DND-41 (cell line): ENCODE measurements at regions not wholly inside any gene's neighbourhood (a gene's known extent, or its start where the extent isn't known, plus 50 kb on each side); places are given as distances from the start of the nearest gene placed in this dataset.

ENCODE experiments used
- ATAC-seq: fragments of 200-7000 bp; cut with Tn5 transposase; 3 replicates; pipeline ENCODE4 v1.9.1; 2021; ENCODE audit warnings: low read depth; ENCODE audit not compliant: insufficient read depth
- DNase-seq: peaks from one replicate; pipeline ENCODE4 v3.0.0-alpha.2; 2020
- H2AFZ ChIP-seq: 2 replicates; pipeline ENCODE4 v1.6.0; 2012; ENCODE audit warnings: low read depth, low read length
- H3K27ac ChIP-seq: 2 replicates; pipeline ENCODE4 v1.5.1; 2012; ENCODE audit warnings: low read length, inconsistent platforms
- H3K27me3 ChIP-seq: fragments of 200-600 bp; sonication (generic); 2 replicates; pipeline ENCODE4 v1.6.0; 2012; ENCODE audit warnings: low read length, mild to moderate bottlenecking, inconsistent platforms; ENCODE audit not compliant: insufficient read depth, poor library complexity
- H3K36me3 ChIP-seq: 2 replicates; pipeline ENCODE4 v1.5.1; 2012; ENCODE audit warnings: low read length, inconsistent platforms; ENCODE audit not compliant: insufficient read depth
- H3K4me1 ChIP-seq: 2 replicates; pipeline ENCODE4 v1.5.1; 2012; ENCODE audit warnings: mild to moderate bottlenecking, low read length; ENCODE audit not compliant: insufficient read depth
- H3K4me2 ChIP-seq: 2 replicates; pipeline ENCODE4 v1.6.0; 2012; ENCODE audit warnings: mild to moderate bottlenecking, moderate library complexity, low read length, inconsistent platforms; ENCODE audit not compliant: insufficient read depth
- H3K4me3 ChIP-seq, 2 experiments: fragments of 200-600 bp in 1 of 2; shearing (Covaris generic) in 1 of 2; 2 replicates each; pipeline ENCODE4 v1.5.1; 2012 to 2016; ENCODE audit warnings: inconsistent platforms in 2 of 2, low read length in 2 of 2, mild to moderate bottlenecking in 2 of 2, low read depth in 1 of 2, moderate library complexity in 1 of 2
- H3K79me2 ChIP-seq: 2 replicates; pipeline ENCODE4 v1.6.0; 2012; ENCODE audit warnings: low read length, inconsistent platforms; ENCODE audit not compliant: insufficient read depth
- H3K9ac ChIP-seq: 2 replicates; pipeline ENCODE4 v1.6.0; 2012; ENCODE audit warnings: low read depth, mild to moderate bottlenecking, inconsistent platforms, low read length, moderate library complexity
- H3K9me3 ChIP-seq: 2 replicates; pipeline ENCODE4 v1.5.1; 2012; ENCODE audit warnings: low read length, moderate library complexity, mild to moderate bottlenecking, inconsistent platforms; ENCODE audit not compliant: insufficient read depth, severe bottlenecking
- H4K20me1 ChIP-seq: 2 replicates; pipeline ENCODE4 v1.6.0; 2012; ENCODE audit warnings: low read length; ENCODE audit not compliant: insufficient read depth
- CTCF ChIP-seq: IDR thresholded peaks from 2 replicates; pipeline ENCODE4 v1.5.1; 2012; ENCODE audit warnings: borderline replicate concordance, low read length, moderate library complexity, mild to moderate bottlenecking; ENCODE audit not compliant: poor library complexity, severe bottlenecking; ENCODE audit errors: extremely low read depth
- EZH2 ChIP-seq: IDR thresholded peaks from 3 replicates; pipeline ENCODE4 v1.6.1; 2012; ENCODE audit warnings: borderline replicate concordance, low read depth, mild to moderate bottlenecking, moderate library complexity, low read length, inconsistent platforms; ENCODE audit not compliant: severe bottlenecking

GRCh38 chr2:52193804-52194203 lies 1161.9 kb upstream of the NRXN1 start:
- DNase-seq: no peak

DNA sequence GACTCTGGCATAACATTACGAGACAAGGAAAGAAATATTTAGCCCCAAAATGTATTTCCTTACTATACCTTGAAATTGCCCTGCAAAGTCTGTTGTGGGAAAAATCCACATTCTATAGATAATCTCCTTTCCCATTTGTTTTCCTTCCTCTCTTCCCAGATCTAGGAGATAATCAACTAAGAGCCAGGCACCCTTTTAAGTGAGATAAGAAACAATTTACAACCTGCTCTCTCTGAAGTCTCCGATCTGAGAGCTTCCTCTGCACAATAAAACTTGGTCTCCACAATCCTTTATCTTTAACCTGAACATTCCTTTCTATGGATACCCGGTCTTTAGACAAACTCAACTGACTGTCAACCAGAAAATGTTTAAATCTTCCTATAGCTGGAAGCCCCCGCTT lies 1160.7 kb upstream of the NRXN1 start:
- no peak overlapping the region for H3K9ac ChIP-seq
- H3K27ac ChIP-seq: no peak overlapping the region
- no peak overlapping the region for H3K4me3 ChIP-seq
- DNase-seq: no peak
- no peaks in the 10 kb centered on the region for H3K4me1 ChIP-seq
- H3K27me3 ChIP-seq: no peaks in the 10 kb centered on the region
- TF ChIP-seq CTCF (no peak), EZH2 (no peak)
- no peak overlapping the region for H3K4me2 ChIP-seq
- H4K20me1 ChIP-seq: no peaks in the 10 kb centered on the region
- no peak overlapping the region for H2AFZ ChIP-seq
- no peaks in the 10 kb centered on the region for H3K79me2 ChIP-seq
- H3K36me3 ChIP-seq: no peaks in the 10 kb centered on the region
- ATAC-seq: no peak
- no peaks in the 10 kb centered on the region for H3K9me3 ChIP-seq

More at GRCh38 chr2:52193804-52194203, 1161.9 kb upstream of the NRXN1 start:
- H3K4me1 ChIP-seq: no peaks in the 10 kb centered on the region
- no peak overlapping the region for H3K27ac ChIP-seq
- no peak overlapping the region for H3K4me3 ChIP-seq
- no peaks in the 10 kb centered on the region for H3K36me3 ChIP-seq
- H3K27me3 ChIP-seq: no peaks in the 10 kb centered on the region
- no peak for TF ChIP-seq CTCF
- no peak for TF ChIP-seq EZH2
- H4K20me1 ChIP-seq: no peaks in the 10 kb centered on the region
- H3K4me2 ChIP-seq: no peak overlapping the region
- no peak overlapping the region for H3K9ac ChIP-seq
- ATAC-seq: no peak
- no peak overlapping the region for H2AFZ ChIP-seq
- H3K79me2 ChIP-seq: no peaks in the 10 kb centered on the region
- no peaks in the 10 kb centered on the region for H3K9me3 ChIP-seq

- no peaks in the 10 kb centered on the region for H4K20me1 ChIP-seq
- H3K9me3 ChIP-seq: no peaks in the 10 kb centered on the region
- no peaks in the 10 kb centered on the region for H3K4me1 ChIP-seq
- no peak overlapping the region for H3K9ac ChIP-seq
- H3K27ac ChIP-seq: no peak overlapping the region
- TF ChIP-seq CTCF (no peak), EZH2 (no peak)
- no peak overlapping the region for H3K4me3 ChIP-seq
- no peak overlapping the region for H2AFZ ChIP-seq
- H3K79me2 ChIP-seq: no peaks in the 10 kb centered on the region
- no peaks in the 10 kb centered on the region for H3K36me3 ChIP-seq
- ATAC-seq: no peak
- H3K27me3 ChIP-seq: no peaks in the 10 kb centered on the region
- no peak overlapping the region for H3K4me2 ChIP-seq
- DNase-seq: no peak
These were observed 1149.1 kb upstream of the NRXN1 start for GRCh38 chr2:52181080-52181479.

- Histone ChIP-seq H2AFZ (no peak overlapping the region), H3K4me3 (no peak overlapping the region), H4K20me1 (no peaks in the 10 kb centered on the region), H3K4me1 (no peaks in the 10 kb centered on the region), H3K9me3 (no peaks in the 10 kb centered on the region), H3K27ac (no peak overlapping the region), H3K27me3 (no peaks in the 10 kb centered on the region), H3K79me2 (no peaks in the 10 kb centered on the region), H3K36me3 (no peaks in the 10 kb centered on the region), H3K9ac (no peak overlapping the region), H3K4me2 (no peak overlapping the region)
- DNase-seq (no peak), ATAC-seq (no peak)
- TF ChIP-seq EZH2 (no peak), CTCF (no peak)
These were observed 1146.9 kb upstream of the NRXN1 start for GRCh38 chr2:52178845-52179244.
